ENCODE measurements at regions not wholly inside any gene's neighbourhood (a gene's known extent, or its start where the extent isn't known, plus 50 kb on each side); places are given as distances from the start of the nearest gene placed in this dataset.
"Not testable (repeated sequence)": the region's sequence is repeated elsewhere in the genome, so short reads cannot be mapped to it uniquely, and the experiment has no call there.

DNA sequence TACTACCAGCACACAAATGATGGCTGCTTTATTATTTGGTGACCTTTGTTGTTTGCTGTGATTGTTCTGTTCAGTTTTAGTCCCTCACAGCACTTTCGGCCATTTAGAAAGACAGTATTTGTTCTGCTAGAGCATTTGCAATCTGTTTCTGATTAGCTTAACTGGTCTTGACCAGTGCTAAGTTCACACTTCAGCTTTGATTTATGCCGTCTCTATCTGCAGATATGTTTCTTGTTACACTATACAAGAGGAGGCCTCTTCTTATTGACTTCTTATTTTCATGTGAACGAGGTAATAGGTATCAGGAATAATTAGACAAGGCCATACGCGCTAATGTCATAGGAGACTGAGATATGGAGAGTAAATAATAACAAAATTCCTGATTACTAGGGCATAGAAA is 253.0 kb upstream of the PLGLB2 start:
- BruUV-seq (replicated peaks); CTCF ChIA-PET; H3K4me3 Mint-ChIP-seq (ENCODE audit: unreplicated experiment); H3K4me3 ChIP-seq (ENCODE audit: low read depth, low read length); H3K9me3 ChIP-seq; intact Hi-C loops (cut with micrococcal nuclease; ENCODE audit: unreplicated experiment); H3K36me3 ChIP-seq (ENCODE audit: control insufficient read depth, insufficient read depth, low read length); H3K4me1 ChIP-seq; H3K4me1 Mint-ChIP-seq (ENCODE audit: low read depth, unreplicated experiment); DNase-seq; H3K27me3 ChIP-seq (replicated peaks; ENCODE audit: control insufficient read depth, insufficient read depth, low read length); H3K9me3 Mint-ChIP-seq (ENCODE audit: unreplicated experiment); H3K36me3 Mint-ChIP-seq (ENCODE audit: insufficient read depth, unreplicated experiment); H3K27me3 Mint-ChIP-seq (ENCODE audit: insufficient read depth, unreplicated experiment); POLR2A ChIA-PET: not testable (repeated sequence)
- peak overlapping the region; percentile 7 for H3K27ac Mint-ChIP-seq (ENCODE audit: unreplicated experiment)

DNA sequence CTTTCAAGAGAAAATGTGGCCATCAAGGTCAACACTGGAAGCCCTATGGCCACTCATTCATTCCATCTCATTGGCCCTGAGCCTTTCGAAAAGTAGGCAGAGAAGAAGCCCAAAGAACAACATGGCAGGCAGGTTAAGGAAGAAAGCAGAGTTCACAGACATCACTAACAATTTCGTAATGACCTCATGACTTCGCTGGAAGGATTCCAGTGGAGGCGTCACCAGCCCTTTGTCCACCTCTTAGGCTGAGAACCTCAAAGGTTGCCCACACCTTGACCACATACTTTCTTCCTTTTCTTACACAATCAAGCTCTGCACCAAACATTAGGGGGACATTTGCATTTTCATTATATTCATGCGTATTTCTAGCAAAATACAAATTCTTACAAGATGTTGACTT is 252.4 kb upstream of the PLGLB2 start:
- H3K4me3 Mint-ChIP-seq (ENCODE audit: unreplicated experiment); intact Hi-C loops (cut with micrococcal nuclease; ENCODE audit: unreplicated experiment); H3K9me3 Mint-ChIP-seq (ENCODE audit: unreplicated experiment); CTCF ChIA-PET; H3K4me3 ChIP-seq (ENCODE audit: low read depth, low read length); POLR2A ChIA-PET; BruUV-seq (replicated peaks); H3K9me3 ChIP-seq; H3K27me3 ChIP-seq (replicated peaks; ENCODE audit: control insufficient read depth, insufficient read depth, low read length); DNase-seq; H3K4me1 ChIP-seq; H3K36me3 ChIP-seq (ENCODE audit: control insufficient read depth, insufficient read depth, low read length); H3K27me3 Mint-ChIP-seq (ENCODE audit: insufficient read depth, unreplicated experiment); H3K36me3 Mint-ChIP-seq (ENCODE audit: insufficient read depth, unreplicated experiment); H3K4me1 Mint-ChIP-seq (ENCODE audit: low read depth, unreplicated experiment): not testable (repeated sequence)
- H3K27ac Mint-ChIP-seq (ENCODE audit: unreplicated experiment) = peak overlapping the region; percentile 7

DNA sequence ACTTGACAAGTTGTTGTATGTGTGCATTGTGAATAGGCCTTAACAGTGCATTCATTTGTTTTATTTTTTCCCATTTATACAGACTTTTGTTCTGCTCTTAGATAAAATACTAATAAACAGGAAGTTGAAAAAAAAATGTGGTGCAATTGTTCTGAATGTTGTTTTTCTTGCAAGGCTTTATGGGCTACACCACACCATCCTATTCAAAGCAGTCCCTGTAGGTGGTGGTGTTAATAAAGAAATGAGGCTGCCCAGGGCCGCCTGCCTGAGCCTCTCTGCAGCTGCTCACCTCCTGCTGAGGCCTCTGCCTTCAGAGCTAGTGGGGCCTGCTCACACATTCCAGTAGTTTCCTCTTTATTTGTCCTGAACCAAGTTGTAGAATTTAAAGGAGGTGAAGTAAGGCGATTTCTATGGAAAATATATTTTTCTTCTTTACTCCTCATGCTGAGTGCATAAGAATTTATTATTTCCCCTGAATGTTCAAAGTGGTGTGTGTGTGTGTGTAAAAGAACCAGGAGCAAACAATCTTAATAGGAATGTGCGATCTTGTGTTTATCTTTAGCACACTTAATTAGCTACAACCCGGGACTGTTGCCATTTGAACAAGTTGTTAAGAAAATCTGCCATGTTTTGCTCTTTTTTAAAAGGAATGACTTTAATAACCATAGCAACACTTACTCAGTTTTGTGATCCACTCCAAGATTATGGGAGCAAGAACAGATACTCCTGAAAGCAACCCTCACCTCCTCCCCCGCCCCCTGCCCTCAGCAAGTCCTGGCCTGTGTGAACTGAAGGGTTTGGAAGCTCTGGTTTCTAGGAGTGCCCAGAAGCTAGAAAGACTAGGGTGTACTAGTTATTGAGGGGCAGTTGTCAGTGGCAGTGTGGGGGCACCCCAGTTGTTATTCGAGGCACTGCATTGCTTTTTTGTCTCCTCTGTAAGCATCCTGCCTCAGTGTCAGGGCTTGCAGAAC is 251.6 kb upstream of the PLGLB2 start:
- H3K27me3 ChIP-seq (replicated peaks; ENCODE audit: control insufficient read depth, insufficient read depth, low read length); H3K4me3 Mint-ChIP-seq (ENCODE audit: unreplicated experiment); CTCF ChIA-PET; POLR2A ChIA-PET; H3K27ac Mint-ChIP-seq (ENCODE audit: unreplicated experiment); intact Hi-C loops (cut with micrococcal nuclease; ENCODE audit: unreplicated experiment); BruUV-seq (replicated peaks); H3K9me3 ChIP-seq; H3K36me3 ChIP-seq (ENCODE audit: control insufficient read depth, insufficient read depth, low read length); H3K4me1 ChIP-seq; H3K4me3 ChIP-seq (ENCODE audit: low read depth, low read length); H3K4me1 Mint-ChIP-seq (ENCODE audit: low read depth, unreplicated experiment); H3K9me3 Mint-ChIP-seq (ENCODE audit: unreplicated experiment); H3K27me3 Mint-ChIP-seq (ENCODE audit: insufficient read depth, unreplicated experiment); H3K36me3 Mint-ChIP-seq (ENCODE audit: insufficient read depth, unreplicated experiment): not testable (repeated sequence)
- TF ChIP-seq, protein P1, sequence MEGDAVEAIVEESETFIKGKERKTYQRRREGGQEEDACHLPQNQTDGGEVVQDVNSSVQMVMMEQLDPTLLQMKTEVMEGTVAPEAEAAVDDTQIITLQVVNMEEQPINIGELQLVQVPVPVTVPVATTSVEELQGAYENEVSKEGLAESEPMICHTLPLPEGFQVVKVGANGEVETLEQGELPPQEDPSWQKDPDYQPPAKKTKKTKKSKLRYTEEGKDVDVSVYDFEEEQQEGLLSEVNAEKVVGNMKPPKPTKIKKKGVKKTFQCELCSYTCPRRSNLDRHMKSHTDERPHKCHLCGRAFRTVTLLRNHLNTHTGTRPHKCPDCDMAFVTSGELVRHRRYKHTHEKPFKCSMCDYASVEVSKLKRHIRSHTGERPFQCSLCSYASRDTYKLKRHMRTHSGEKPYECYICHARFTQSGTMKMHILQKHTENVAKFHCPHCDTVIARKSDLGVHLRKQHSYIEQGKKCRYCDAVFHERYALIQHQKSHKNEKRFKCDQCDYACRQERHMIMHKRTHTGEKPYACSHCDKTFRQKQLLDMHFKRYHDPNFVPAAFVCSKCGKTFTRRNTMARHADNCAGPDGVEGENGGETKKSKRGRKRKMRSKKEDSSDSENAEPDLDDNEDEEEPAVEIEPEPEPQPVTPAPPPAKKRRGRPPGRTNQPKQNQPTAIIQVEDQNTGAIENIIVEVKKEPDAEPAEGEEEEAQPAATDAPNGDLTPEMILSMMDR (IDR thresholded peaks at IDR 0.05; ENCODE audit: insufficient read depth in 1 of 2, low read depth in 1 of 2, low read length in 1 of 2, severe bottlenecking in 1 of 2, unreplicated experiment in 1 of 2) = peak in 1 of 2 experiments; percentile 33
- peak in 1 of 2 experiments; percentile 37 for DNase-seq

DNA sequence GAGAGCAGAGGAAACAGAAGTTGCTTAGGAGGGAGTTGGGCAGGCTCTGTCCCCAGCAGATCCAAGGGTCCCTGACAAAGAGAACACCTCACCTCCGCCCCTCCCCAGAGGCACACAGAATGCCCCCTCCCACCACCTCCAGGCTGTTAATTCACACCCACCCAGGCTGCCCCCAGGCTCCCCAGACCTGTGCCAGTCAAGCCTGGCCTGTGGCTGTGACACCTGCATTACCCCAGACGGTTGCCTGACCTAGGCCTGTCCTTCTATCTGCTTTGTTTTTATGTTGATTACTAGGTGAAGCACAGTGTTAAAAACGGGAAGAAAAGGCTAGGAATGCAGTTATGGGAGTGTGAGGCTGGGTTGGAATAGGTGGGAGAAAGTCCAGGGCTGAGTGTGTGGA is 250.8 kb upstream of the PLGLB2 start:
- CTCF ChIA-PET; H3K9me3 ChIP-seq; BruUV-seq (replicated peaks); H3K27ac Mint-ChIP-seq (ENCODE audit: unreplicated experiment); H3K4me3 ChIP-seq (ENCODE audit: low read depth, low read length); H3K4me3 Mint-ChIP-seq (ENCODE audit: unreplicated experiment); intact Hi-C loops (cut with micrococcal nuclease; ENCODE audit: unreplicated experiment); H3K9me3 Mint-ChIP-seq (ENCODE audit: unreplicated experiment); H3K27me3 Mint-ChIP-seq (ENCODE audit: insufficient read depth, unreplicated experiment); H3K36me3 ChIP-seq (ENCODE audit: control insufficient read depth, insufficient read depth, low read length); H3K4me1 Mint-ChIP-seq (ENCODE audit: low read depth, unreplicated experiment); POLR2A ChIA-PET; H3K4me1 ChIP-seq; H3K36me3 Mint-ChIP-seq (ENCODE audit: insufficient read depth, unreplicated experiment); H3K27me3 ChIP-seq (replicated peaks; ENCODE audit: control insufficient read depth, insufficient read depth, low read length); DNase-seq: not testable (repeated sequence)

DNA sequence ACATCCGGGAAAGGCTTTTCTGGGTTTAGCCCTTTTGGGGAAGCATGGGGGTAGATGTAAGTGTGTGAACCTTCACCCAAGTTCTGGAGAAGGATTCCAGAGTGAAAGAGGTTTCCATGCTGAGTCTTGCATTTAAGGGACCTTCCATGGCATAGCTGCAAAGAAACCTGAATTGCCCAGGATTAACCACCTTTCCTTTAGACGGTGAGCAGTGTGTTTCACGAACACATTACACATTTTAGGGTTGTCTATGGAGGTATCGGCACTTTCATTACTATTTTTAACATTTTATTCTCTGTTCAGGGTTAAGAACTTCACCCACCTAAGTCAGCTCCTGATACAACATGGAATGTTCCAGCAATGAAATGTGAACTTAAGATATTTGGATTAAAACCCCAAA is 250.2 kb upstream of the PLGLB2 start:
- H3K4me1 ChIP-seq; H3K9me3 ChIP-seq; DNase-seq; intact Hi-C loops (cut with micrococcal nuclease; ENCODE audit: unreplicated experiment); H3K9me3 Mint-ChIP-seq (ENCODE audit: unreplicated experiment); H3K27ac Mint-ChIP-seq (ENCODE audit: unreplicated experiment); H3K36me3 ChIP-seq (ENCODE audit: control insufficient read depth, insufficient read depth, low read length); H3K4me1 Mint-ChIP-seq (ENCODE audit: low read depth, unreplicated experiment); H3K4me3 ChIP-seq (ENCODE audit: low read depth, low read length); H3K27me3 Mint-ChIP-seq (ENCODE audit: insufficient read depth, unreplicated experiment); BruUV-seq (replicated peaks); CTCF ChIA-PET; H3K27me3 ChIP-seq (replicated peaks; ENCODE audit: control insufficient read depth, insufficient read depth, low read length); H3K4me3 Mint-ChIP-seq (ENCODE audit: unreplicated experiment); POLR2A ChIA-PET; H3K36me3 Mint-ChIP-seq (ENCODE audit: insufficient read depth, unreplicated experiment): not testable (repeated sequence)

DNA sequence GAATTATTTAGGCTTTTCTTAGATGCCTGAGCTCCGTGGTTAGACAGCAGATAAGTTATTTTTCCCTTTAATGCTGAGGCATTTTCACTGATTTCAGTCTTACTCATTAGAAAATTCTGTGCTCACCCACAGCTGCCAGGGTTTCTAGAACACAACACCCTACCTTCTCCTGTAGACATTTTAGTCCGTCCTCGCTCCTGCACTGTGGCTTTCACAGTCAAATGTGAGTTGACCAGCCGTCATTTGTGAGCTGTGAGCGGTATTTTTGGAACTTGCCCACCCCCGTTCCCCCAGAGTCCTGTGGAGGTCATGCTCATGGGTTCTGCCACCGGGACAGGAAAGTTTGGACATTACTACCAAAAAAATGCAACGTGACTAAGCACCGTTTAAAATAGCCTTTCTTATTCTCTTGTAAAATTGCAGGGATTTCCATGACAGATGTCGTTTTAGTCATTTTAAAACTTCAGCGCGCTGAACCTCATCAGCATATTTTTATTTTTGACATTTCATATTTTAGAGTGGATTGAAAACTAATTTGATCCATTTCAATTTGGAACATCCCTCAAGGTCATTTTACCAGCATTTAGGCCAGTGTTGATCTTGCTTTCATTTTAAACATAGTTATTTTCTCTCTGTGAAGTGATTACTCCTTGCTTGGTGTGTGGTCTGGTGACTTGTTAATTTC is 249.6 kb upstream of the PLGLB2 start:
- H3K4me1 Mint-ChIP-seq (ENCODE audit: low read depth, unreplicated experiment); BruUV-seq (replicated peaks): not testable (repeated sequence)

More for the DNA sequence above, 249.6 kb upstream of the PLGLB2 start:
- H3K36me3 ChIP-seq (ENCODE audit: control insufficient read depth, insufficient read depth, low read length); H3K27me3 ChIP-seq (replicated peaks; ENCODE audit: control insufficient read depth, insufficient read depth, low read length); H3K9me3 Mint-ChIP-seq (ENCODE audit: unreplicated experiment); H3K27me3 Mint-ChIP-seq (ENCODE audit: insufficient read depth, unreplicated experiment); H3K27ac Mint-ChIP-seq (ENCODE audit: unreplicated experiment); CTCF ChIA-PET; H3K4me3 Mint-ChIP-seq (ENCODE audit: unreplicated experiment); H3K36me3 Mint-ChIP-seq (ENCODE audit: insufficient read depth, unreplicated experiment); H3K9me3 ChIP-seq; intact Hi-C loops (cut with micrococcal nuclease; ENCODE audit: unreplicated experiment); H3K4me3 ChIP-seq (ENCODE audit: low read depth, low read length); H3K4me1 ChIP-seq; POLR2A ChIA-PET; DNase-seq: not testable (repeated sequence)
